Thymus (tissue), 11 donors: ENCODE measurements at regions not wholly inside any gene's neighbourhood (a gene's known extent, or its start where the extent isn't known, plus 50 kb on each side); places are given as distances from the start of the nearest gene placed in this dataset.

Experiments
- DNase-seq, 9 donors: peaks; one replicate each; pipeline ENCODE4 v3.0.0-alpha.2; 2013; ENCODE audit warnings: low spot score in 9 of 9, low read depth in 6 of 9, missing footprints in 1 of 9
- H3K27ac ChIP-seq, 2 donors: one replicate each; pipeline ENCODE4 v1.5.1; 2013; ENCODE audit warnings: control low read depth in 1 of 2, low read depth in 1 of 2, low read length in 1 of 2, mild to moderate bottlenecking in 1 of 2, moderate library complexity in 1 of 2
- H3K27me3 ChIP-seq, 2 donors: one replicate each; pipeline ENCODE4 v1.5.1; 2013; ENCODE audit warnings: low read length in 1 of 2; ENCODE audit not compliant: control insufficient read depth in 2 of 2, insufficient read depth in 1 of 2
- H3K36me3 ChIP-seq, 2 donors: one replicate each; pipeline ENCODE4 v1.5.1; 2013; ENCODE audit warnings: low read length in 1 of 2, mild to moderate bottlenecking in 1 of 2, moderate library complexity in 1 of 2; ENCODE audit not compliant: control insufficient read depth in 2 of 2, insufficient read depth in 2 of 2
- H3K4me1 ChIP-seq, 2 donors: one replicate each; pipeline ENCODE4 v1.5.1; 2013; ENCODE audit warnings: low read length in 2 of 2; ENCODE audit not compliant: control insufficient read depth in 2 of 2, insufficient read depth in 2 of 2
- H3K4me3 ChIP-seq, 2 donors: one replicate each; pipeline ENCODE4 v1.5.1; 2013; ENCODE audit warnings: low read length in 2 of 2, control low read depth in 1 of 2, mild to moderate bottlenecking in 1 of 2
- H3K9me3 ChIP-seq, 2 donors: one replicate each; pipeline ENCODE4 v1.5.1; 2013; ENCODE audit warnings: low read length in 1 of 2, mild to moderate bottlenecking in 1 of 2; ENCODE audit not compliant: control insufficient read depth in 2 of 2, insufficient read depth in 1 of 2
- WGBS: extraction: QIAGEN DNeasy Blood & Tissue Kit; methylation state at CpG from one replicate; pipeline ENCODE4 v1.1.7; 2013; 5-methylcytosine and 5-hydroxymethylcytosine counted together
- donor health status: healthy.

DNA sequence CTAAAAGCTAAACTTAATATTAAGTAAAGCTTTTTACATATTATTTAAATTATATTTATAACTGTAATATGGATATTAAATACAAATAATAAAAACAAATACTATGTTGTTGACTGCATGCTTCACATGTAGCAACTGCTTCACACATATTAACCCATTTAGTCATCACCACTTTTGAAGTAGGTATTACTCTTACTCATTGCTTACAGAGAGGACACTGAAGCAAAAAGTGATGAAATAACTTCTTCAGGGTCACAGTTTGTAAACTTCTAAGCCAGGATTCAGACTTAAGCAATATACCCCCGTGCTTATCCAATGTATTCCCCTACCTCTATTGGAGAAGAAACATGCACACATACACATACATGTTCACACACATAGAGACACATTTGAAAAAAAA lies 166.6 kb downstream of the DKK2 start:
- 82% methylated on average over 1 of the region's 1 CpG for WGBS
- no peak overlapping the region for H3K27ac ChIP-seq
- DNase-seq, result no peak
- H3K4me1 ChIP-seq, result no peaks in the 10 kb centered on the region
- no peaks in the 10 kb centered on the region for H3K27me3 ChIP-seq
- no peaks in the 10 kb centered on the region for H3K9me3 ChIP-seq
- H3K4me3 ChIP-seq, result no peak overlapping the region
- no peaks in the 10 kb centered on the region for H3K36me3 ChIP-seq

DNA sequence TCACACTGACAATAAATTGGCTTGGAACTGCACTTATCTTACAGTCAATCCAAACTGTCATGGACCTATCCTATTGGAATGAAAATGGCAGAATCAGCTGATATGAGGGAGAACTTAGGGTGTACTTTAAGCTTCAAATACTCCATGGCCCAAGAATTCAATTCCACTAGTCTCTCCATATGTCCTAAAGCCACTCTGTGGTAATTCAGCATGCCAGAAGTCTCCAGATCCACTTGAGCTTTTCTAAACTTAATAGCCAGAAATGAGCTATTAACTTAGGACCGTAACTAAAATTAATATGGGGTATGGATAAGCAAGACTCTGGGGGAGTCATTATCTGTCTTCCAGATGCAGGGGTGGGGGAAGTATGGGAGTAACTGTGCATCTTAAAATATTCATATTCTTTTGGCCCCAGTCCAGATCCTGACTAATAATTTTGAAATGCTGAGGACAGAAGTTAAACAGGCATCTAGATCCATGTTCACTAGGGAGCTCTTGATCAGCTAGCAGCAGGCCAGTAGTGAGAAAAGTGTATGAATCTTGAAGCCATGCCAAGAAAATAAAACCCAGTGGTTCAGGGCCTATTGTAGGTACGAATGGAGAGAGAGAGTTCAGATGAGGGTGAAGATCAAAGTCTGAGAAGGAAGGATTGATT lies 167.6 kb downstream of the DKK2 start:
- DNase-seq, result no peak
- no peak overlapping the region for H3K4me3 ChIP-seq
- WGBS, result 89% methylated on average over 2 of the region's 2 CpGs

DNA sequence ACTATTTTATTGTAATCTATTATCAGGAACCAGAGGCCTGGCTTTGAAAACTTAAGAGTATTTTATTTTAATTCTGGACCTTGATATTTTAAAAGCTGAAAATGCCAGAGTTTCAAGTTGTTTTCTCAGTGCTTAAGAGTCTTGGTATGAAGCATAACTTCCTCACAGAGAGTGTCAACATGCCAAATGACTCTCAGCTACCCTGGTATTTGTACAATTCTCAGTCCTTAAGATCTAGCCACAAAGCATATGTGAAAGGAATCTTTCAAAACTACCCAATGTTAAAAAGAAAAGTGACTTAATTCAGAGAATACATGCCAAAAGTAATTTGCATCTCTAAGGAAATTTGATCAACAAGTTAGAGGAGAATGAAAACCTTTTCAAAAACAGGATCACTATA lies 171.9 kb downstream of the DKK2 start:
- no peaks in the 10 kb centered on the region for H3K27me3 ChIP-seq
- no peak overlapping the region for H3K4me3 ChIP-seq
- no peak for DNase-seq

More for the DNA sequence above, 167.6 kb downstream of the DKK2 start:
- Histone ChIP-seq H3K9me3 (no peaks in the 10 kb centered on the region), H3K27ac (no peak overlapping the region), H3K27me3 (no peaks in the 10 kb centered on the region), H3K36me3 (no peaks in the 10 kb centered on the region), H3K4me1 (no peaks in the 10 kb centered on the region)

DNA sequence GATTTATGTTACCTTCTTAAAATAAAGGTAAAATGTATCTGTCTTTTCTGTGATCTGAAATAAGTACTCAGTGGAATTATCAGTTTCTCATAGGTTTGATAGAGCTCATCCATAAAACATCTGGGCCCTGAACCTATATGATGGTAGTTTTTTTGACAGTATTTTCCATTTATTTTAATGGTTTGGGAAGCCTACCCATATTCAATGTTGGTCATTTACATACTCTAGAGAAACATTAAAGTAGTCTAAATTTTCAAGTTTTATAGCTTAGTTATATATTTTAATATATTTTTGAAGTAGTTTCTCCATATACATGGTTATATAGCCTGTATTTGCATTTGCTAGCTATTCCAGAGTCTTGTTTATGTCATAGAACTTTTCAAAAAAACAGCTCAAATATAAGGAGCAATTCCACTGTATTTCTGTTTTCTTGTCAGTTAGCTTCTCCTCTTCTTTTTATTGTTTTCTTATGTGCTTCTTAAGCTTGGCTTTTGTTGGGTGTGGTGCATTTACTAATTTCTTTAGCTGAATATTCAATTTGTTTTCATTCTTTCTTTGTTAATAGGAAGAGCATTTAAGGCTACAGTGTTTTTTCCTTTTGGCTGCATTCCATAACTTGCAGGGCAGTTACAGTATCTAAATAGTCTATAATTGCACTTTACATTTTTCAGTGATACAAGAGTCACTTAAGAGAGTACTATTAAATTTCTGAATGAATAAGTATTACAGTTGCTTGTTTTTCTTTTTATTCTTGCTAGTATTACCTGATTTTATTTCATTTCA lies 181.4 kb downstream of the DKK2 start:
- no peaks in the 10 kb centered on the region for H3K9me3 ChIP-seq

More for the DNA sequence above, 171.9 kb downstream of the DKK2 start:
- Histone ChIP-seq H3K36me3 (no peaks in the 10 kb centered on the region), H3K4me1 (no peaks in the 10 kb centered on the region), H3K27ac (no peak overlapping the region), H3K9me3 (no peaks in the 10 kb centered on the region)

DNA sequence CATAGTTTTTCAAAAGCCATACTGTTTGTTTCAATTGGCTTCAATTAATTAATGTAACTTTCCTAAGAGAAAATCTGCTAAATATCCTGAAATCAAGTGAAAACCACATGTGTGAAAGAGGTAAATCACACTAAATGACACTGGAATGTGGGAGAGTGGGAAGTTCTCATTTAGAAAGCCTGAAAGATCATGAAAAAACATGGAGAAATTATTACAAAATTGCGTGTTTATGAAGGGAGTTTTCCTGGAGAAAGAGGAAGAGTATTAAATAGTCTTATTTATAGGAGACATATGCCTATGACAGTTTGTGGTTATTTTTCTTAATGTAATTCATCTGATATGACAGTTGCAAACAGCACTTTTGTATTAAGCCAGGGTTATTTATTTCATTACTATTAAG lies 183.7 kb downstream of the DKK2 start:
- Histone ChIP-seq H3K9me3 (no peaks in the 10 kb centered on the region), H3K27ac (no peak overlapping the region), H3K36me3 (no peaks in the 10 kb centered on the region), H3K4me1 (no peaks in the 10 kb centered on the region), H3K27me3 (no peaks in the 10 kb centered on the region), H3K4me3 (no peak overlapping the region)
- no peak for DNase-seq
- WGBS, result 72% methylated on average over 1 of the region's 1 CpG

More for the DNA sequence above, 181.4 kb downstream of the DKK2 start:
- no peak overlapping the region for H3K4me3 ChIP-seq
- H3K36me3 ChIP-seq, result no peaks in the 10 kb centered on the region
- no peak overlapping the region for H3K27ac ChIP-seq
- no peak for DNase-seq
- no peaks in the 10 kb centered on the region for H3K27me3 ChIP-seq
- no peaks in the 10 kb centered on the region for H3K4me1 ChIP-seq

DNA sequence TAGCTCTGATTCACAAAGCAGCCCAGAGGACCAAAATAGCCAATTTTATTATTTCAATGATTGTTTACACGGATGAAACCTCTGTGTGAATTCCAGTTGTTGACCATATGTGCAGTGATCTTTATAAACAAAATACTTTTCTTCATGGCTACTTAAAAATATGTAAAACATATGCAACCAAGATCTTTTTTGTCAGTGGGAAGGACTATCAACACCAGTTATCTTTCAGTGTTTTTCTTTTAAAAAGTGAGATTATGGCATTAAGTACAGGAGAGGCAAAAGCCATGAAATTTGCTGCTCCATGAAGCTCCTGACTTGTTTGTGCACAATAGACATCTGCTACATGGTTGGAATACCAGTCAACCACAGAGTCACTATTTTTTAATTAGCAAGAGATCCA lies 184.4 kb downstream of the DKK2 start:
- no peak overlapping the region for H3K4me3 ChIP-seq
- H3K27ac ChIP-seq, result no peak overlapping the region
- H3K36me3 ChIP-seq, result no peaks in the 10 kb centered on the region
- WGBS, result 96% methylated on average over 1 of the region's 1 CpG
- no peaks in the 10 kb centered on the region for H3K27me3 ChIP-seq
- H3K4me1 ChIP-seq, result no peaks in the 10 kb centered on the region
- no peaks in the 10 kb centered on the region for H3K9me3 ChIP-seq
- no peak for DNase-seq

DNA sequence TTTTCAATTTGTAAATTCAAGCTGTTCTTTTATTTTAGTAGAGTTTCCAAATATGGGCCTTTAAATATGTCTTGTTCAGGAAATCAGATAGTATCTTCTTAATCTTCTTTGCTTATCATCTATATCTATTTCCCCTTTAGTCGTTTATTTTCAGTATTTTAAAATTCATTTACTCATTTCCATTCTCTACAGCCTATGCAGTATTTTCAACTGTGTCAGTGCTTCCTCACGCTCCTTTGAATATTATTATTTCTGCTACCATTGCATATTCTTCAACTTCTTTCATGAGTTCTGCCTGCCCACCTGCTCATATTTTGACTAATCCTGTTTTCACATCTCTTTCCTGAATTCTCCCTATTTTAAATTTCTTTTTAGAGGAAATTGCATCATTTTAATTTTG lies 185.4 kb downstream of the DKK2 start:
- no peak for DNase-seq
- Histone ChIP-seq H3K4me1 (no peaks in the 10 kb centered on the region), H3K27me3 (no peaks in the 10 kb centered on the region), H3K9me3 (no peaks in the 10 kb centered on the region), H3K27ac (no peak overlapping the region), H3K36me3 (no peaks in the 10 kb centered on the region), H3K4me3 (no peak overlapping the region)
- WGBS, result 71% methylated on average over 2 of the region's 2 CpGs

DNA sequence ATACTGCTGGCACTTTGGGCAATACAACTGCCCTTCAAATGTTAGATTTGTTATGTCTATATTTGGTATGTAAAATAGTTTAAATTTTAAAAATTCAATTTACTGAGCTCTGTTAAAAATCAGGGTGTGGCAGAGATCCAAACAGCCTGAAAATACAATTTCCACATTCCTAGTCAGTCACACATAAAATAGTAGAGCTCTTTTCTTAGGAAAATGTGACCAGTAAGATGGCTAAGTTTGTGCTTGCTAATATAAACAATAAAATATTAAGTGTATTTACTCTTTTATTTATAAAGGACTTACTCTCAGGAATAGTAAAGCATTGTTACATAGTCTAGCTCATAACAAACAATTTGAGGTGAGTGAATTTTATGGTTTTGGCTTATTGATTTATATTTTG lies 200.2 kb downstream of the DKK2 start:
- H3K9me3 ChIP-seq, result peaks cover 0 to 8% of the 10 kb centered on the region in 2 donors
- no peak overlapping the region for H3K4me3 ChIP-seq
- DNase-seq, result no peak
- no peak overlapping the region for H3K27ac ChIP-seq
- no peaks in the 10 kb centered on the region for H3K27me3 ChIP-seq
- H3K4me1 ChIP-seq, result no peaks in the 10 kb centered on the region
- no peaks in the 10 kb centered on the region for H3K36me3 ChIP-seq

DNA sequence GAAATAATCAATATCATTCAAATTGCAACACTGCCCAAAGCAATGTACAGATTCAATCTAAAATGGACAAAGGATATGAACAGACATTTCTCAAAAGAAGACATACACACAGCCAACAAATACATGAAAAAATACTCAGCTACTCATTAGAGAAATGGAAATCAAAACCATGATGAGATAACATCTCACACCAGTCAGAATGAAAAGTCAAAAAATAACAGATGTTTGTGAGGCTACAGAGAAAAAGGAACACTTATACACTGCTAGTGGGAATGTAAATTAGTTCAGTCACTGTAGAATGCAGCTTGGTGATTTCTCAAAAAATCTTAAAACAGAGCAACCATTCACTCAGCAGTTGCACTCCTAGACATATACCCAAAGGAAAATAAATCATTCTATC lies 205.2 kb downstream of the DKK2 start:
- no peak overlapping the region for H3K4me3 ChIP-seq
- no peaks in the 10 kb centered on the region for H3K27me3 ChIP-seq
- no peaks in the 10 kb centered on the region for H3K36me3 ChIP-seq
- DNase-seq, result no peak
- no peaks in the 10 kb centered on the region for H3K4me1 ChIP-seq
- no peak overlapping the region for H3K27ac ChIP-seq
- no peaks in the 10 kb centered on the region for H3K9me3 ChIP-seq
